ENCODE measurements at regions not wholly inside any gene's neighbourhood (a gene's known extent, or its start where the extent isn't known, plus 50 kb on each side); places are given as distances from the start of the nearest gene placed in this dataset.

GRCh38 chr3:194223951-194224350, 88.0 kb downstream of the HES1 start:
- H3K27ac Mint-ChIP-seq (ENCODE audit: unreplicated experiment) = no peak overlapping the region
- peaks cover 2% of the 10 kb centered on the region for H3K27me3 Mint-ChIP-seq (ENCODE audit: unreplicated experiment)
- no peaks in the 10 kb centered on the region for H3K4me1 Mint-ChIP-seq (ENCODE audit: low read depth, unreplicated experiment)
- H3K4me3 Mint-ChIP-seq (ENCODE audit: unreplicated experiment) = no peak overlapping the region
- H3K9me3 Mint-ChIP-seq (ENCODE audit: unreplicated experiment) = peaks cover 2% of the 10 kb centered on the region
- DNase-seq = no peak
- H3K36me3 Mint-ChIP-seq (ENCODE audit: unreplicated experiment) = no peaks in the 10 kb centered on the region
- TF ChIP-seq, protein P1, sequence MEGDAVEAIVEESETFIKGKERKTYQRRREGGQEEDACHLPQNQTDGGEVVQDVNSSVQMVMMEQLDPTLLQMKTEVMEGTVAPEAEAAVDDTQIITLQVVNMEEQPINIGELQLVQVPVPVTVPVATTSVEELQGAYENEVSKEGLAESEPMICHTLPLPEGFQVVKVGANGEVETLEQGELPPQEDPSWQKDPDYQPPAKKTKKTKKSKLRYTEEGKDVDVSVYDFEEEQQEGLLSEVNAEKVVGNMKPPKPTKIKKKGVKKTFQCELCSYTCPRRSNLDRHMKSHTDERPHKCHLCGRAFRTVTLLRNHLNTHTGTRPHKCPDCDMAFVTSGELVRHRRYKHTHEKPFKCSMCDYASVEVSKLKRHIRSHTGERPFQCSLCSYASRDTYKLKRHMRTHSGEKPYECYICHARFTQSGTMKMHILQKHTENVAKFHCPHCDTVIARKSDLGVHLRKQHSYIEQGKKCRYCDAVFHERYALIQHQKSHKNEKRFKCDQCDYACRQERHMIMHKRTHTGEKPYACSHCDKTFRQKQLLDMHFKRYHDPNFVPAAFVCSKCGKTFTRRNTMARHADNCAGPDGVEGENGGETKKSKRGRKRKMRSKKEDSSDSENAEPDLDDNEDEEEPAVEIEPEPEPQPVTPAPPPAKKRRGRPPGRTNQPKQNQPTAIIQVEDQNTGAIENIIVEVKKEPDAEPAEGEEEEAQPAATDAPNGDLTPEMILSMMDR (IDR thresholded peaks at IDR 0.05; ENCODE audit: partially characterized antibody, unreplicated experiment) = no peak

DNA sequence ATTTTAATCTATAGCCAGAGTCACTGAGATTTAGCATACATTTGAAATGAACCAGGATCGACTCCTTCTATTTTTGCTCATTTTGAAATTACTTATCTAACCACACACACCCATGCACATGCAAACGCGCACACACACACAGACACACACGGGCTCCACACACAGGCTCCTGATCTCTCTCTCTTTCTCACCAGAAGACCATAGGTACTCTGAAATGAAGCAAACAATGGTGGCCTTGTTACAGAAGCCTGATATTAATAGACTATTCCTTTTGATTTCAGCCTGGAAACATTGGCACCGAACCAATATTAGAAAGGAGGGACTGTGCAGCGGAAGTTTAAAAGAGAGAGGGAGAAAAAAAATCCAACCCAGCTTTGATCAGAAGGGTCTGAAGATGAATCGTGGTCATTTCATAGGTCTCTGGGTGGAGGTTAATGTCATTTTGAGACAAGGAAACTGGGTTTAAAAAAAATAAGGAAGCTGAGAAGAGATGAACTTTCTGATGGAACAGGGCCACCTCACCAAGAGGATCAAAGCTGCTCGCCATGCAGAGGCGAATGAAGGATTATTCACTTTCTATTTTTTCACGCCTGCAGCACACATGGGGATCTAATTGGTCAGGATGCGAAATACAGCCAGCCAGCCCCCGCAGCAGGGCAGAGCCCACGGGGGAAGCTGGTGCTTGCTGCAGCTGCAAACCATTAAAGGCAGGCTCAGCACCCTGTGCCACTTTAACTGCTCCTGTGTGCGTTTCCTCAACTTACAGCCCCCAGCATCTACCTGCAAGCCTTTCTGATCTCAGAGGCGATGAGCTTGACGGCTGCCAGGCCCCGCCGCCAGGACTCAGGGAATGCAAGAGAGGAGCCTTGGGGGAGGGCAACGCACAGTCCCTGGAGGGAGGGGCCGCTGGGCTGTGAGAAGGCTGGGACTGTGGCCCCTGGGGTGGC, 88.8 kb downstream of the HES1 start:
- Mint-ChIP-seq H3K4me3 (ENCODE audit: unreplicated experiment) (no peak overlapping the region), H3K9me3 (ENCODE audit: unreplicated experiment) (peaks cover 2% of the 10 kb centered on the region), H3K4me1 (ENCODE audit: low read depth, unreplicated experiment) (no peaks in the 10 kb centered on the region), H3K27me3 (ENCODE audit: unreplicated experiment) (peaks cover 2% of the 10 kb centered on the region), H3K27ac (ENCODE audit: unreplicated experiment) (no peak overlapping the region), H3K36me3 (ENCODE audit: unreplicated experiment) (no peaks in the 10 kb centered on the region)
- TF ChIP-seq, protein P1 (IDR thresholded peaks at IDR 0.05; ENCODE audit: partially characterized antibody, unreplicated experiment) = no peak
- no peak for DNase-seq

- no peak for DNase-seq
Measured at GRCh38 chr3:194225418-194225812, 89.5 kb downstream of the HES1 start.

DNA sequence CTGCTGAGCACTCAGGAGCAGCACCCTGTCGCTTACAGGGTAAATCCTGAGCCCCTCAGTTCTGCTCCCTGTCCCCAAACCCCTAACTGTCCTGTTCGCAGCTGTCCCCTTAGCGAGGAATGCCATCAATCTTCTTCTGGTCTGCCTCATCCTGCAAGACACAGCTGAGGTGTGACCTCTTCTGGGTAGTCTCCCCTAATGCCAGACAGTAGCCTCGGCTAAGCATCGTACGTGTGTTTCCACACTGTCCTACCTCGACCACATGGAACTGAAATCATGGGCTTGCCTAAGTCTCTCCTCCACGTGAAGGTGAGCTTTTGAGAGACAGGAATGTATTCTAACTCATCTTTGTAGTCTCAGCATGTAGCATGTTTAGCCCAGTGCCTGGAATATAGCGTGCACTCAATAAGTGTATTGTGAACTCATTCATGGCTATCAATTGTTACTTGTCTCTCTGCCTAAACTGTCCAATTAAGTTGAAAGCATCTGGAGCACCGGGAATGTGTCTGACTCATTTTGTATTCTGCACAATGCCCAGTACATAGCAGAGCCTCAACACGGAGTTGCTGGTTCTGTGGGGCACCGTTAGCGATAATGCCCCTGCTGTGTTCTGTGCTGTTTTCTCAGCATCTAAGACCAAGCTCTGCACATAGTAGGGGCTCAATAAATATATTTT, 90.2 kb downstream of the HES1 start:
- H3K27ac Mint-ChIP-seq (ENCODE audit: unreplicated experiment) = no peak overlapping the region
- DNase-seq = no peak
- no peaks in the 10 kb centered on the region for H3K27me3 Mint-ChIP-seq (ENCODE audit: unreplicated experiment)
- no peaks in the 10 kb centered on the region for H3K36me3 Mint-ChIP-seq (ENCODE audit: unreplicated experiment)
- TF ChIP-seq, protein P1 (IDR thresholded peaks at IDR 0.05; ENCODE audit: partially characterized antibody, unreplicated experiment) = no peak
- no peaks in the 10 kb centered on the region for H3K4me1 Mint-ChIP-seq (ENCODE audit: low read depth, unreplicated experiment)
- H3K9me3 Mint-ChIP-seq (ENCODE audit: unreplicated experiment) = peaks cover 2% of the 10 kb centered on the region
- H3K4me3 Mint-ChIP-seq (ENCODE audit: unreplicated experiment) = no peak overlapping the region

More at GRCh38 chr3:194225418-194225812, 89.5 kb downstream of the HES1 start:
- Mint-ChIP-seq H3K27me3 (ENCODE audit: unreplicated experiment) (no peaks in the 10 kb centered on the region), H3K9me3 (ENCODE audit: unreplicated experiment) (peaks cover 2% of the 10 kb centered on the region), H3K4me3 (ENCODE audit: unreplicated experiment) (no peak overlapping the region), H3K27ac (ENCODE audit: unreplicated experiment) (no peak overlapping the region), H3K36me3 (ENCODE audit: unreplicated experiment) (no peaks in the 10 kb centered on the region), H3K4me1 (ENCODE audit: low read depth, unreplicated experiment) (no peaks in the 10 kb centered on the region)
- TF ChIP-seq, protein P1 (IDR thresholded peaks at IDR 0.05; ENCODE audit: partially characterized antibody, unreplicated experiment) = no peak

Data from glutamatergic neuron (in vitro differentiated cells).